GM12872 (cell line): ENCODE measurements at regions not wholly inside any gene's neighbourhood (a gene's known extent, or its start where the extent isn't known, plus 50 kb on each side); places are given as distances from the start of the nearest gene placed in this dataset.

Experiments
- CTCF ChIP-seq: IDR thresholded peaks from 3 replicates; pipeline ENCODE4 v1.5.1; 2011; ENCODE audit warnings: low read depth, mild to moderate bottlenecking, low read length, moderate library complexity; ENCODE audit not compliant: insufficient read depth

GRCh38 chr5:160960592-160960991 lies 108.6 kb upstream of the ATP10B start:
- no peak for TF ChIP-seq CTCF

GRCh38 chr5:160959804-160960203 lies 107.8 kb upstream of the ATP10B start:
- TF ChIP-seq CTCF = no peak

- TF ChIP-seq CTCF = no peak
These were observed 105.4 kb upstream of the ATP10B start for GRCh38 chr5:160957312-160957861.

GRCh38 chr5:160956051-160956450 lies 104.0 kb upstream of the ATP10B start:
- TF ChIP-seq CTCF = no peak

GRCh38 chr5:160950311-160950710 lies 98.3 kb upstream of the ATP10B start:
- no peak for TF ChIP-seq CTCF

- no peak for TF ChIP-seq CTCF
These were observed 88.7 kb upstream of the ATP10B start for GRCh38 chr5:160940725-160941124.

GRCh38 chr5:160938532-160938931 lies 86.5 kb upstream of the ATP10B start:
- no peak for TF ChIP-seq CTCF
